ENCODE measurements at regions not wholly inside any gene's neighbourhood (a gene's known extent, or its start where the extent isn't known, plus 50 kb on each side); places are given as distances from the start of the nearest gene placed in this dataset.

- no peak for TF ChIP-seq EZH2 (IDR thresholded peaks at IDR 0.05; ENCODE audit: borderline replicate concordance, low read depth, low read length, poor library complexity, severe bottlenecking)
- TF ChIP-seq, protein P1, sequence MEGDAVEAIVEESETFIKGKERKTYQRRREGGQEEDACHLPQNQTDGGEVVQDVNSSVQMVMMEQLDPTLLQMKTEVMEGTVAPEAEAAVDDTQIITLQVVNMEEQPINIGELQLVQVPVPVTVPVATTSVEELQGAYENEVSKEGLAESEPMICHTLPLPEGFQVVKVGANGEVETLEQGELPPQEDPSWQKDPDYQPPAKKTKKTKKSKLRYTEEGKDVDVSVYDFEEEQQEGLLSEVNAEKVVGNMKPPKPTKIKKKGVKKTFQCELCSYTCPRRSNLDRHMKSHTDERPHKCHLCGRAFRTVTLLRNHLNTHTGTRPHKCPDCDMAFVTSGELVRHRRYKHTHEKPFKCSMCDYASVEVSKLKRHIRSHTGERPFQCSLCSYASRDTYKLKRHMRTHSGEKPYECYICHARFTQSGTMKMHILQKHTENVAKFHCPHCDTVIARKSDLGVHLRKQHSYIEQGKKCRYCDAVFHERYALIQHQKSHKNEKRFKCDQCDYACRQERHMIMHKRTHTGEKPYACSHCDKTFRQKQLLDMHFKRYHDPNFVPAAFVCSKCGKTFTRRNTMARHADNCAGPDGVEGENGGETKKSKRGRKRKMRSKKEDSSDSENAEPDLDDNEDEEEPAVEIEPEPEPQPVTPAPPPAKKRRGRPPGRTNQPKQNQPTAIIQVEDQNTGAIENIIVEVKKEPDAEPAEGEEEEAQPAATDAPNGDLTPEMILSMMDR (conservative IDR thresholded peaks at IDR 0.05; ENCODE audit: low read depth, low read length) = no peak
- CTCF ChIA-PET = no interaction called here
- Histone ChIP-seq H3K4me1 (ENCODE audit: insufficient read depth, low read length, poor library complexity, severe bottlenecking) (peaks cover 4% of the 10 kb centered on the region), H3K9me3 (ENCODE audit: low read depth, low read length, poor library complexity, severe bottlenecking) (peaks cover 10% of the 10 kb centered on the region), H3K27ac (ENCODE audit: low read depth, low read length, poor library complexity, severe bottlenecking) (no peak overlapping the region), H3K4me3 (ENCODE audit: low read depth, low read length, poor library complexity, severe bottlenecking) (no peak overlapping the region), H3K27me3 (replicated peaks; ENCODE audit: insufficient read depth, low read depth, low read length, poor library complexity) (no peaks in the 10 kb centered on the region), H3K36me3 (ENCODE audit: insufficient read depth, low read length, poor library complexity, severe bottlenecking) (no peaks in the 10 kb centered on the region)
- POLR2A ChIA-PET (ENCODE audit: low non-redundant PET) = no interaction called here
- BruUV-seq (replicated peaks) = no TSS peak
- intact Hi-C loops (cut with micrococcal nuclease; ENCODE audit: unreplicated experiment) = no loop called here
- no peak for DNase-seq (ENCODE audit: low spot score)
Measured at GRCh38 chr5:39495227-39495626, 70.4 kb upstream of the DAB2 start.

GRCh38 chr5:39494534-39494933 lies 69.8 kb upstream of the DAB2 start:
- POLR2A ChIA-PET (ENCODE audit: low non-redundant PET) = no interaction called here

DNA sequence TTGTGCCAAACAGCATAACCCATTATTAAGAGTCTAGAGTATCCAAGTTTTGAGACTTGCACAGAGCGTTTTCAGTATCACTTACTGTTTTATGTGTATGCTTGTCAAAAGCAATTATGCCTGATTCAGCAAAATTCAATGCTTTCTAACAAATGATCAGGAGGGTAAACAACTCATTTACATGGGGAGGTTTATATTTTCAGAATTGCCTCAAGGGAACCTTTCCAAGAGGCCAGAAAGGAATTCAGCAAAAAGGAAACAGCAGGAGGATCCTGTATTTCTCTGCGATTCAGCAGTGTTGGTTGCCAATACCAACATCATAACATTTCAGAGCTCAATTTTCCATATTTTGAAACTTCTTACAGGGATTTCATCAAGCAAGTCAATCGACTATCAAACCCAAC lies 69.3 kb upstream of the DAB2 start:
- no TSS peak for BruUV-seq (replicated peaks)
- Histone ChIP-seq H3K4me1 (ENCODE audit: insufficient read depth, low read length, poor library complexity, severe bottlenecking) (peaks cover 4% of the 10 kb centered on the region), H3K4me3 (ENCODE audit: low read depth, low read length, poor library complexity, severe bottlenecking) (no peak overlapping the region), H3K27me3 (replicated peaks; ENCODE audit: insufficient read depth, low read depth, low read length, poor library complexity) (no peaks in the 10 kb centered on the region), H3K9me3 (ENCODE audit: low read depth, low read length, poor library complexity, severe bottlenecking) (peaks cover 12% of the 10 kb centered on the region), H3K27ac (ENCODE audit: low read depth, low read length, poor library complexity, severe bottlenecking) (peak overlapping the region; percentile 6), H3K36me3 (ENCODE audit: insufficient read depth, low read length, poor library complexity, severe bottlenecking) (no peaks in the 10 kb centered on the region)
- POLR2A ChIA-PET (ENCODE audit: low non-redundant PET) = no interaction called here
- DNase-seq (ENCODE audit: low spot score) = no peak
- CTCF ChIA-PET = no interaction called here
- TF ChIP-seq EZH2 (IDR thresholded peaks at IDR 0.05; ENCODE audit: borderline replicate concordance, low read depth, low read length, poor library complexity, severe bottlenecking) = no peak
- TF ChIP-seq, protein P1 (conservative IDR thresholded peaks at IDR 0.05; ENCODE audit: low read depth, low read length) = no peak
- intact Hi-C loops (cut with micrococcal nuclease; ENCODE audit: unreplicated experiment) = no loop called here

More at GRCh38 chr5:39494534-39494933, 69.8 kb upstream of the DAB2 start:
- no peak for TF ChIP-seq EZH2 (IDR thresholded peaks at IDR 0.05; ENCODE audit: borderline replicate concordance, low read depth, low read length, poor library complexity, severe bottlenecking)
- TF ChIP-seq, protein P1 (conservative IDR thresholded peaks at IDR 0.05; ENCODE audit: low read depth, low read length) = no peak
- no TSS peak for BruUV-seq (replicated peaks)
- CTCF ChIA-PET = no interaction called here
- Histone ChIP-seq H3K4me1 (ENCODE audit: insufficient read depth, low read length, poor library complexity, severe bottlenecking) (peaks cover 4% of the 10 kb centered on the region), H3K27me3 (replicated peaks; ENCODE audit: insufficient read depth, low read depth, low read length, poor library complexity) (no peaks in the 10 kb centered on the region), H3K36me3 (ENCODE audit: insufficient read depth, low read length, poor library complexity, severe bottlenecking) (no peaks in the 10 kb centered on the region), H3K27ac (ENCODE audit: low read depth, low read length, poor library complexity, severe bottlenecking) (peak overlapping the region; percentile 6), H3K9me3 (ENCODE audit: low read depth, low read length, poor library complexity, severe bottlenecking) (peaks cover 12% of the 10 kb centered on the region), H3K4me3 (ENCODE audit: low read depth, low read length, poor library complexity, severe bottlenecking) (no peak overlapping the region)
- intact Hi-C loops (cut with micrococcal nuclease; ENCODE audit: unreplicated experiment) = no loop called here
- no peak for DNase-seq (ENCODE audit: low spot score)

All from A673 (cell line).